H9 (cell line): ENCODE measurements at regions not wholly inside any gene's neighbourhood (a gene's known extent, or its start where the extent isn't known, plus 50 kb on each side); places are given as distances from the start of the nearest gene placed in this dataset.

Experiments
- DNase-seq: peaks from one replicate; pipeline ENCODE4 v3.0.0-alpha.2; 2017
- H2AFZ ChIP-seq: one replicate; pipeline ENCODE4 v1.6.1; 2013; ENCODE audit warnings: mild to moderate bottlenecking, low read length, control low read depth, moderate library complexity
- H2AK5ac ChIP-seq: 2 replicates; pipeline ENCODE4 v1.6.1; 2013; ENCODE audit warnings: low read length, control low read depth, mixed read lengths; ENCODE audit not compliant: insufficient read length
- H2BK120ac ChIP-seq: one replicate; pipeline ENCODE4 v1.6.1; 2013; ENCODE audit warnings: low read depth, mild to moderate bottlenecking, low read length, control low read depth, inconsistent platforms; ENCODE audit not compliant: poor library complexity, severe bottlenecking
- H2BK12ac ChIP-seq: 2 replicates; pipeline ENCODE4 v1.6.1; 2013; ENCODE audit warnings: low read length, control low read depth, mixed read lengths, low read depth; ENCODE audit not compliant: insufficient read length
- H2BK15ac ChIP-seq: 2 replicates; pipeline ENCODE4 v1.6.1; 2013; ENCODE audit warnings: low read depth, low read length, control low read depth
- H2BK20ac ChIP-seq: one replicate; pipeline ENCODE4 v1.6.1; 2013; ENCODE audit warnings: low read depth, mild to moderate bottlenecking, low read length, control low read depth, inconsistent platforms; ENCODE audit not compliant: poor library complexity, severe bottlenecking
- H2BK5ac ChIP-seq: 2 replicates; pipeline ENCODE4 v1.6.1; 2013; ENCODE audit warnings: low read length, control low read depth, mixed read lengths; ENCODE audit not compliant: insufficient read length
- H3K14ac ChIP-seq: 2 replicates; pipeline ENCODE4 v1.6.1; 2013; ENCODE audit warnings: low read length, control low read depth; ENCODE audit not compliant: insufficient read depth
- H3K18ac ChIP-seq: 2 replicates; pipeline ENCODE4 v1.6.1; 2013; ENCODE audit warnings: low read depth, mild to moderate bottlenecking, mixed read lengths, low read length, control low read depth; ENCODE audit not compliant: insufficient read length
- H3K23ac ChIP-seq: 2 replicates; pipeline ENCODE4 v1.6.1; 2013; ENCODE audit warnings: low read length, control low read depth, mixed read lengths, low read depth; ENCODE audit not compliant: insufficient read length
- H3K23me2 ChIP-seq: 2 replicates; pipeline ENCODE4 v1.6.1; 2013; ENCODE audit warnings: low read depth, mild to moderate bottlenecking, mixed read lengths, low read length, control low read depth; ENCODE audit not compliant: insufficient read length, poor library complexity, severe bottlenecking
- H3K27ac ChIP-seq: 2 replicates; pipeline ENCODE4 v1.5.1; 2013; ENCODE audit warnings: low read length, control low read depth, mixed read lengths, low read depth; ENCODE audit not compliant: insufficient read length
- H3K27me3 ChIP-seq: 2 replicates; pipeline ENCODE4 v1.6.1; 2013; ENCODE audit warnings: low read length, control low read depth, inconsistent platforms; ENCODE audit not compliant: insufficient read depth
- H3K4ac ChIP-seq: 2 replicates; pipeline ENCODE4 v1.6.1; 2013; ENCODE audit warnings: low read depth, mild to moderate bottlenecking, control low read depth, inconsistent platforms, low read length, moderate library complexity
- H3K4me1 ChIP-seq: 2 replicates; pipeline ENCODE4 v1.6.1; 2013; ENCODE audit warnings: low read length, control low read depth, inconsistent platforms; ENCODE audit not compliant: insufficient read depth
- H3K4me2 ChIP-seq: 2 replicates; pipeline ENCODE4 v1.6.1; 2013; ENCODE audit warnings: low read length, control low read depth, mixed read lengths; ENCODE audit not compliant: insufficient read length, insufficient read depth
- H3K56ac ChIP-seq: 2 replicates; pipeline ENCODE4 v1.6.1; 2013; ENCODE audit warnings: low read depth, mild to moderate bottlenecking, mixed read lengths, low read length, control low read depth; ENCODE audit not compliant: insufficient read length
- H3K79me1 ChIP-seq: 2 replicates; pipeline ENCODE4 v1.6.1; 2013; ENCODE audit warnings: low read depth, mild to moderate bottlenecking, moderate library complexity, low read length, control low read depth, inconsistent platforms; ENCODE audit not compliant: insufficient read depth, poor library complexity, severe bottlenecking
- H3K79me2 ChIP-seq: 2 replicates; pipeline ENCODE4 v1.6.1; 2013; ENCODE audit warnings: low read length, control low read depth, inconsistent platforms; ENCODE audit not compliant: insufficient read depth
- H3K9ac ChIP-seq: 2 replicates; pipeline ENCODE4 v1.6.1; 2013; ENCODE audit warnings: low read length, control low read depth, mixed read lengths; ENCODE audit not compliant: insufficient read length; ENCODE audit errors: extremely low read depth
- H3K9me3 ChIP-seq: one replicate; pipeline ENCODE4 v1.6.1; 2013; ENCODE audit warnings: low read depth, low read length, inconsistent platforms; ENCODE audit not compliant: control insufficient read depth
- H3T11ph ChIP-seq: one replicate; pipeline ENCODE4 v1.6.1; 2013; ENCODE audit warnings: mild to moderate bottlenecking, low read length, control low read depth, inconsistent platforms
- H4K20me1 ChIP-seq: one replicate; pipeline ENCODE4 v1.6.1; 2013; ENCODE audit not compliant: control insufficient read depth, insufficient read length, insufficient read depth
- H4K5ac ChIP-seq: 2 replicates; pipeline ENCODE4 v1.6.1; 2013; ENCODE audit warnings: low read depth, mild to moderate bottlenecking, mixed read lengths, low read length, control low read depth; ENCODE audit not compliant: insufficient read length
- H4K8ac ChIP-seq: replicated peaks from 2 replicates; pipeline ENCODE4 v1.6.1; 2013; ENCODE audit warnings: low read length, control low read depth, mixed read lengths, low read depth; ENCODE audit not compliant: insufficient read length
- H4K91ac ChIP-seq: 2 replicates; pipeline ENCODE4 v1.6.1; 2013; ENCODE audit warnings: low read depth, mild to moderate bottlenecking, moderate library complexity, mixed read lengths, low read length, control low read depth; ENCODE audit not compliant: insufficient read length
- H3K27ac Mint-ChIP-seq, 3 experiments: 2 replicates in 2 of 3; 3 replicates in 1 of 3; pipeline ENCODE4 v1.8.0; 2020 to 2021; ENCODE audit warnings: mixed read lengths in 3 of 3, mild to moderate bottlenecking in 1 of 3, moderate library complexity in 1 of 3
- H3K27me3 Mint-ChIP-seq: 2 replicates; pipeline ENCODE4 v1.8.0; 2021; ENCODE audit warnings: low read depth, mild to moderate bottlenecking, moderate library complexity, mixed read lengths
- H3K36me3 Mint-ChIP-seq, 3 experiments: 2 replicates in 2 of 3; 3 replicates in 1 of 3; pipeline ENCODE4 v1.8.0; 2020 to 2021; ENCODE audit warnings: low read depth in 3 of 3, mixed read lengths in 3 of 3; ENCODE audit not compliant: insufficient read depth in 1 of 3
- H3K4me1 Mint-ChIP-seq, 2 experiments: 2 replicates each; pipeline ENCODE4 v1.8.0; 2020; ENCODE audit warnings: mixed read lengths in 2 of 2
- H3K4me3 Mint-ChIP-seq, 2 experiments: 2 replicates in 1 of 2; 3 replicates in 1 of 2; pipeline ENCODE4 v1.8.0; 2020 to 2021; ENCODE audit warnings: mild to moderate bottlenecking in 2 of 2, mixed read lengths in 2 of 2, moderate library complexity in 1 of 2
- H3K9me3 Mint-ChIP-seq, 2 experiments: 2 replicates in 1 of 2; 3 replicates in 1 of 2; pipeline ENCODE4 v1.8.0; 2020; ENCODE audit warnings: mild to moderate bottlenecking in 2 of 2, mixed read lengths in 2 of 2, moderate library complexity in 1 of 2
- WGBS: extraction: QIAGEN DNeasy Blood & Tissue Kit; methylation state at CpG from one replicate; pipeline ENCODE4 v1.1.7; 2013; ENCODE audit warnings: missing lambda C conversion rate, low lambda C conversion rate, mixed read lengths; ENCODE audit not compliant: insufficient read length; ENCODE audit errors: extremely low coverage; 5-methylcytosine and 5-hydroxymethylcytosine counted together
- TF ChIP-seq, protein P1 (sequence below): fragments of 200-600 bp; sonication (generic); conservative IDR thresholded peaks from 3 replicates; pipeline ENCODE4 v1.8.0; 2021; ENCODE audit warnings: antibody characterized with exemption, mild to moderate bottlenecking

DNA sequence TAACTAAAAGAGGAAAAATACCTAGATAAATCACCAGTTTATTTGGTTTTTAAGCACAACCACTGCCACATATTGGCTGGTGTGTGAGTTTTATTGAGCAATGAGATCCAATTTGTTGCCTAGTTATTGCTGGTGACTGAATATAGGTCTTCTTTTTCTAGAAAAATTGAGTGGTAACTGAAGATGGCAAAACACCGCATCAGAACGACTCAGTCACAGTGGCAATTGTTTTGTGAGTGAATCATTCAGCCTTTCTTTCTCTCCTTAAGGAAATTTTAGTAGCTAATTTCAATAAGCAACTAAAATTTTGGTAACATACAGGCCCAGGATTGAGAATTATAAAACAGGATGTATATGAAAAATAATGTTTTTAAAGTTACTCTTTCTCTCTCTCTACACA is 533.0 kb downstream of the KCNA4 start:
- H2BK5ac ChIP-seq: no peak overlapping the region
- Mint-ChIP-seq H3K4me3 (no peak overlapping the region), H3K9me3 (no peaks in the 10 kb centered on the region), H3K4me1 (no peaks in the 10 kb centered on the region), H3K36me3 (no peaks in the 10 kb centered on the region), H3K27ac (no peak overlapping the region), H3K27me3 (no peaks in the 10 kb centered on the region; the same call in 1 of the 2 replicates)
- no peak overlapping the region for H2AK5ac ChIP-seq
- no peak overlapping the region for H2BK20ac ChIP-seq
- H3K27me3 ChIP-seq: no peaks in the 10 kb centered on the region
- H4K91ac ChIP-seq: no peak overlapping the region
- TF ChIP-seq, protein P1, sequence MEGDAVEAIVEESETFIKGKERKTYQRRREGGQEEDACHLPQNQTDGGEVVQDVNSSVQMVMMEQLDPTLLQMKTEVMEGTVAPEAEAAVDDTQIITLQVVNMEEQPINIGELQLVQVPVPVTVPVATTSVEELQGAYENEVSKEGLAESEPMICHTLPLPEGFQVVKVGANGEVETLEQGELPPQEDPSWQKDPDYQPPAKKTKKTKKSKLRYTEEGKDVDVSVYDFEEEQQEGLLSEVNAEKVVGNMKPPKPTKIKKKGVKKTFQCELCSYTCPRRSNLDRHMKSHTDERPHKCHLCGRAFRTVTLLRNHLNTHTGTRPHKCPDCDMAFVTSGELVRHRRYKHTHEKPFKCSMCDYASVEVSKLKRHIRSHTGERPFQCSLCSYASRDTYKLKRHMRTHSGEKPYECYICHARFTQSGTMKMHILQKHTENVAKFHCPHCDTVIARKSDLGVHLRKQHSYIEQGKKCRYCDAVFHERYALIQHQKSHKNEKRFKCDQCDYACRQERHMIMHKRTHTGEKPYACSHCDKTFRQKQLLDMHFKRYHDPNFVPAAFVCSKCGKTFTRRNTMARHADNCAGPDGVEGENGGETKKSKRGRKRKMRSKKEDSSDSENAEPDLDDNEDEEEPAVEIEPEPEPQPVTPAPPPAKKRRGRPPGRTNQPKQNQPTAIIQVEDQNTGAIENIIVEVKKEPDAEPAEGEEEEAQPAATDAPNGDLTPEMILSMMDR: no peak
- no peak overlapping the region for H3T11ph ChIP-seq
- H3K14ac ChIP-seq: no peak overlapping the region
- no peaks in the 10 kb centered on the region for H4K20me1 ChIP-seq
- no peak overlapping the region for H2BK12ac ChIP-seq
- H2BK15ac ChIP-seq: no peak overlapping the region
- H3K18ac ChIP-seq: no peak overlapping the region
- H4K8ac ChIP-seq: no peak overlapping the region
- H3K27ac ChIP-seq: no peak overlapping the region
- H3K4ac ChIP-seq: no peak overlapping the region
- H3K56ac ChIP-seq: no peak overlapping the region
- no peaks in the 10 kb centered on the region for H3K79me2 ChIP-seq
- no peak overlapping the region for H3K9ac ChIP-seq
- H3K23ac ChIP-seq: no peak overlapping the region
- H2AFZ ChIP-seq: no peak overlapping the region
- no peak overlapping the region for H2BK120ac ChIP-seq
- no CpG with 5 or more reads among the region's 2 CpGs for WGBS
- no peaks in the 10 kb centered on the region for H3K23me2 ChIP-seq
- H3K79me1 ChIP-seq: no peaks in the 10 kb centered on the region
- no peak overlapping the region for H3K4me2 ChIP-seq
- no peaks in the 10 kb centered on the region for H3K4me1 ChIP-seq
- DNase-seq: no peak
- no peaks in the 10 kb centered on the region for H3K9me3 ChIP-seq
- no peak overlapping the region for H4K5ac ChIP-seq
